GM20000 (cell line): ENCODE measurements at regions not wholly inside any gene's neighbourhood (a gene's known extent, or its start where the extent isn't known, plus 50 kb on each side); places are given as distances from the start of the nearest gene placed in this dataset.

Experiments used
- DNase-seq: peaks from one replicate; pipeline ENCODE4 v3.0.0; 2012; ENCODE audit warnings: low spot score
- TF ChIP-seq, protein P1 (sequence below): IDR thresholded peaks from 2 replicates; pipeline ENCODE4 v1.5.1; 2012; ENCODE audit warnings: mild to moderate bottlenecking, control low read depth; ENCODE audit errors: extremely low read depth, missing control alignments

DNA sequence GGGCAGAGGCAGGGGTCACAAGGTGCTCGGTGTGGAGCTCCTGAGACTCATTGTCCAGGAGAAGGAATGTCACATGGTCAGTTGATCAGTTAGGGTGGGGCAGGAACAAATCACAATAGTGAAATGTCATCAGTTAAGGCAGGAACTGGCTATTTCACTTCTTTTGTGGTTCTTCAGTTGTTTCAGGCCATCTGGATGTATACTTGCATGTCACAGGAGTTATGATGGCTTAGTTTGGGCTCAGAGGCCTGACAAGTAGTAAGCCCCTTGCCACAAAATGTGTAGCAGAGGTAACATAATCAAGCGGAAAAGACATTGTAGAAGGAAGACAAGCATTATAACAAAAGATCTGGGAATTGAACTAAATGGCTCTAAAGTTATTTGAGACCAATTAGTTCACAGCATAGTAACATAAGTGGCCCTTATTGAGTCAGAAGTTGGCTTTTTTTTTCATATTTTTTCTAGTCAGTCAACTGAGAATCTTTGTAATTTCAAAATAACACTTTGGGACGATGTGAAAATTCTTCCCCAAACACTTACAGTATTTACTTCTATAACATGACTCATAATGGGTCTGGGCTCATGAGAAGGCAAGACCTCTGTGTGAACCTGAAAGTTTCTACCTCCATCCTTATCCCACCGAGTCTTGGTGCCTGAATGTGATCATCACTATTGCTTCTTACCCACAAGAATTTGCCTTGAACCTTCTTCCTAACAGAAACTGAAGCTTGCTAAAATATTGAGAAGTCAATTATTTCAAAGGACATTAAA, 137.0 kb upstream of the DPT start:
- TF ChIP-seq, protein P1, sequence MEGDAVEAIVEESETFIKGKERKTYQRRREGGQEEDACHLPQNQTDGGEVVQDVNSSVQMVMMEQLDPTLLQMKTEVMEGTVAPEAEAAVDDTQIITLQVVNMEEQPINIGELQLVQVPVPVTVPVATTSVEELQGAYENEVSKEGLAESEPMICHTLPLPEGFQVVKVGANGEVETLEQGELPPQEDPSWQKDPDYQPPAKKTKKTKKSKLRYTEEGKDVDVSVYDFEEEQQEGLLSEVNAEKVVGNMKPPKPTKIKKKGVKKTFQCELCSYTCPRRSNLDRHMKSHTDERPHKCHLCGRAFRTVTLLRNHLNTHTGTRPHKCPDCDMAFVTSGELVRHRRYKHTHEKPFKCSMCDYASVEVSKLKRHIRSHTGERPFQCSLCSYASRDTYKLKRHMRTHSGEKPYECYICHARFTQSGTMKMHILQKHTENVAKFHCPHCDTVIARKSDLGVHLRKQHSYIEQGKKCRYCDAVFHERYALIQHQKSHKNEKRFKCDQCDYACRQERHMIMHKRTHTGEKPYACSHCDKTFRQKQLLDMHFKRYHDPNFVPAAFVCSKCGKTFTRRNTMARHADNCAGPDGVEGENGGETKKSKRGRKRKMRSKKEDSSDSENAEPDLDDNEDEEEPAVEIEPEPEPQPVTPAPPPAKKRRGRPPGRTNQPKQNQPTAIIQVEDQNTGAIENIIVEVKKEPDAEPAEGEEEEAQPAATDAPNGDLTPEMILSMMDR, result no peak
- DNase-seq, result no peak

DNA sequence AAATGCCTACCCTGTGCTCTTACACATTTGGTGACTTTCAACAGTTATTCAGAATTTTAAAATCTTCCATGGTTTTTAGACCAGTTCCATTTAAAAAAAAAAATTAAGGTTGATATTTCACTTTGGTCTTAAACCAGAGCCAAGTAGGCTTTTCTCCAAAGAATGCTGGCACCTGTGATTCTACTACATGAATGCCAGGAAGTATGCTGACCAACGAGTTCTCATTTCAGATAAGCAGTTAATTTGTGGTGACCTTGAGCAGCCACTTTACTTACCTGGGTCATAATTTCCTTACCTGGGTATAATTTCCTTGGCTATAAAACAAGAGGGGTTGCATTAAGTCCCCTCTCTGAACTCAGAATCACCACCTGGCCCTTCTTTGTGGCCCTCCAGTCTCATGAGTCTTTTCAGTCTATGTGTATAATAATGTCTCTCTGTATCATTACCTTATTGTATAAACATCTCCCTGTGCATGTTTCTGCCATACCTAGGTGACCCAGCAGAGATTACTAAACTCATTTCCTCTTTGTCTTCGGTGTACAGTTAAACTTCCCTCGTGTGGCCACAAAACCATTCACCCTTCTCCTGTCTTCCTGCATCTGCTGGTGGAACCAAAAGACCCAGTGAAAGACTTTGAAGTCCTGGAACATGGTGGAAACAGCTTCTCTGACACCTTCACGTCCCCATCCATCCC, 139.1 kb upstream of the DPT start:
- DNase-seq, result no peak
- TF ChIP-seq, protein P1, result no peak

DNA sequence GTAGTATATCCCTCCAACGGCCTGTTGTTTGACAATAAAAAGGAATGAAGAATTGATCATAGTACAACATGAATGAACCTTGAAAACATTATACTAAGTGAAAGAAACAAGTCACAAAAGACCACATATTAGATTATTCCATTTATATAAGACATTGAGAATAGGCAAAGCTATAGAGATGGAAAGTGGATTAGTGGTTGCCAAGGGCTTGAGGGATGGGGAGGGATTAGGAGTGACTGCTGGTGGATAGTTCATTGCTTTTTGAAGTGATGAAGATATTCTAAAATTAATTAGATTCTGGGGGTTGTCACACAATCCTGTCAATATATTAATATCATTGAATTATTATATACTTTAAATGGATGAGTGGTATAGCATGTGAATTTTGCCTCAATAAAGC, 142.5 kb upstream of the DPT start:
- TF ChIP-seq, protein P1, result no peak
- no peak for DNase-seq

DNA sequence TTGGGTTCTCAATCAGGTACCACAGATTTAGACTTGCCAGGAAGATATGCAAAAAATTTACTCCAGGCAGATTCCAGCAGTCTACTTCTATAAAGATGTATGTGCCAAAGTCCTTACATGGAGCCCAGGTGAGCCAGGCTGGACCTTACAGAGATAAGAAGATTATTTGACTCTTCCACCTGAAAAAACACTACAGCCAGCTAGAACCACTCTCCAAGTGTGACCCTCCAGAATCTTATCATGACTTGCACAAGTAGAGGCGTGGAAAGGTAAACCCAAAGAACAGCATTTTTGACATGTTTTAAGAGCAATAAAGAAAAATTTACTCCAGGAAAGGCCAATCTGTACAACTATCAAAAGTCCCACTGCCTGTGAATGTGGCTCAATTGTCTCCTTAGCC, 146.8 kb upstream of the DPT start:
- no peak for DNase-seq
- TF ChIP-seq, protein P1, result no peak

DNA sequence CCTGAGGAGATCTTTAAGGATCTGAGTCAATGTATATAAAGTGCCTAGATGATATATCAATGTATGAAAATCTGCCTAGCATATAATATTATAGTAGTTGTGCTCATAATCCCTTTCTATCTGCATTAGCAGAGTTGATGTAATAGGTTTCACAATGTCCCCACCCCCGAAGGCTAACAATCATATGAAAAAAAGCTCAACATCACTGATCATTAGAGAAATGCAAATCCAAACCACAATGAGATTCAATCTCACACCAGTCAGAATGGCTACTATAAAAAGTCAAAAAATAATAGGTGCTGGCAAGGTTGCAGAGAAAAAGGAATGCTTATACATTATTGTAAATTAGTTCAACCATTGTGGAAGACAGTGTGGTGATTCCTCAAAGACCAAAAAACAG, 147.8 kb upstream of the DPT start:
- no peak for DNase-seq
- TF ChIP-seq, protein P1, result no peak

DNA sequence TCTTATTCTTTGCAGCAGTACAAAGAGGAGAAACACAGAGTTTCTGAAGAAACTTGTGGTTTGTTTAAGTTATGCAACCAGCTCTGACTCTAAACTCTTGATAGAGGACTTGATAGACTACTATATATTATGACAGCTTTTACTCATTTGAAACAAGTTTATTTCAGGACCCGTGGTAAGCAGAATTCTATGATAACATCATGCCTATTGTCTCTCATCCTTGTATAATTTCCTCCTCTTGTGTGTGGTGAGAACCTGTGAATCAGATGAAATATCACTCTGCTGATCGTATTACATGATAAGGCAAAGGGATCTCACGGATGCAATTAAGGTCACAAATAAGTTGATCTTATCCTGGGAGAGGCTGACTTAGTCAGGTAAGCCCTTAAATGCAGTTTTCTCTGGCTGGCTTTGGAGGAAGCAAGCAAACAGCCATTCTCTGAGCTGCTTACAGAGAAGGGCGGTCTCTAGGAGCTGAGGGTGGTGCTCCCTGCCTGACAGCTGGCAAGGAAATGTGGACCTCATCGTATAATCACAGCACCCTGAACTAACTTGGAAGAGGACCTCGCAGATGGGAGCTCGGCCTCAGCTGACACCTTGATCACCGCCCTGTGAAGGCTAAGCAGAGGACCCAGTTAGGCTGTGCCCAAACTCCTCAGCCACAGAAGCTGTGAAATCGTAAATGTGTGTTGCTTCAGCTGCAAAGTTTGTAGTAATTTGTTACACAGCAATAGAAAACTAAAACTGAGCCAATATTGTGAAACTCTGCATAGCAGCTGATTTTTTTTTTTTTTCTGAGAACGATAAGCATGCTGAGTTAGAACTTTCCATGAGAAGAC, 151.1 kb upstream of the DPT start:
- TF ChIP-seq, protein P1, result no peak
- DNase-seq, result no peak

DNA sequence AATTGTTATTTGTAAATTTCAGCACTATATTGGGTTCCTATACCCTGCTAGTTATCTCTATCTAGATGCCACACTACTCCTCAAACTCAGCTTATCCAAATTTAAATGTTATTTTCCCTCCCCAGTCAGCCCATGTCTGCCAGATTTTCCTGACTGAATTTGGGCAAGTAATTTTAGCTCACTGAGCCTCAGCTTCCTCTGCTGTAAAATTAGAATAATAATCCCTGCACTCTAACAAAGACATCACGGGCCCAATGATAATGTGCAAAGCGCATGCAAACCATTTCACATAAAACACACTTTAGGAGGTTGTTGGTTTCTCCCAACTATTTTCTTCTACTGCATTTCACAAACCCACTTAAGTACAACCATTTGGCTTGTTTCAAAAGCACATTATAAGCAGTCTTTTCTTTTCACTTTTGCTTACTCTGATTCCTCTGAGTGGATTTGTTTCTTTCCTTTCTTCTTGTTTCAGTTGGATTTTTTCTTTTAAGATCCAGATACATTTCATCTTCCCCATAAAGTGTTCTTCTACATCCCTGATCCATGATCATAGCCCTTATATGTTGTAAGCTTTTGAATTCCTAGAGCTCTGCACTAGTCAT, 152.8 kb upstream of the DPT start:
- no peak for DNase-seq
- TF ChIP-seq, protein P1, result no peak
